ENCODE measurements at regions not wholly inside any gene's neighbourhood (a gene's known extent, or its start where the extent isn't known, plus 50 kb on each side); places are given as distances from the start of the nearest gene placed in this dataset.

DNA sequence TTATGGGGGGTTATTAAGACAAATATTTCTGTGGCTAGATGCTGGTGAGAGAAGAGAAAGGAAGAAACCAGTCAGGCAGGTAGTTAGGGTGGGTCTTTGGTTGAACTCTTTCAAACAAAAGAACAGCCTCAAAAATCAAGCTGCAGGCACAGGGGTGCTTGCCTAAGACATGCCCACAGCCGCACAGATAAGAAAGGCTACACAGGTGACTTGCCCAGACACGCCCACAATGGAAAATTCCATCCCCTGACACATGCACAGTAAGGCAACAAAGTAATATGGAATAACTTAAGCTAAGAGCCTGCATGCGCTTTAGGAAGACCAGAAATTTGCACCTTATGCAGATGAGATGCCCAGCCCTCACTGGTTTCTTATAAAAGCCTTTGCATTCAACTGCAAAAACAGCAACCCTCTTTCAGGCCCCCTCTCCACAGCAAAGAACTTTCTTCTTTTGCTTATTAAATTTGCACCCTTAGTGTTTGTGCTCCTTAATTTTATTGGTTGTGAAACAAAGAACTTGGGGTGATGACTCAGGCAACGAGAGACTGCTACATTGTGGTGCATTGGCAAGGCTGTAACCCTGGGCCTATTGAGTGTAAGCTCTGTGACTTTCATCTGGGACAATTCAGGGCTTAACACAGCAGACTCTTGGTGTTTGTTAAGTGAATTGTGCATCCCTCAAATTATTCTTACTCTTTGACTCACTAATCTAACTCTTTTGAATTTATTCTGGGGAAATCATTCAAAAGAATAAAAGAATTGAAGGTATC lies 149.4 kb downstream of the RPAP3 start:
- H3K27me3 Mint-ChIP-seq (ENCODE audit: low read depth): no peaks in the 10 kb centered on the region
- no peak overlapping the region for H3K27ac Mint-ChIP-seq
- POLR2A ChIA-PET: no interaction called here

DNA sequence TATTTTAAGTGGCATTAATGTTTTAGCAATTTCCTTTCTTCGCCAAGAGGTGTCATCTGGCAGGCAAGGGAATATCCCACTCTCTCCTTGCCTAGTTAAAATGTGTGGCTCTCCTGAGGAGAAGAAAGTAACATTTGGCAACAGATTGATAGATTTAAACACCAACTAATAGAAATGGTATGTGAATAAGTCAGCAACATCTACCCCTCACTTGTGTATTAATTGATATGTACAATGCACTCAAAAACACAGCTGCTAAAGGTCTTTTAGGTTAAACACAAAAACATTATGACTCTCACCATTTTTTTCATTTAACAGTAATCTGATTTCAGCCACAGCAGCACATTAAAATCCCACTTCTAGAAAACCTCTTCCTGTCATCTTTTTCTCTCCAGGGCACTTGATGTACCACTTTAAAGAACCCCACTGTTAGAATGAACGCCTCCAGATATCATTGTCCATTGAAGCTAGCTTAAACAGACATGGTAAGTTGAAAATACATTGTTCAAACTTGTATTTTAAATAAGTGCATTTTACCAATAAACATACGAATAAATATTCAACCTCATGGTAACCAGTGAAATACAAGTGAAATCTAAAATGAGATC lies 151.7 kb downstream of the RPAP3 start:
- ChIA-PET CTCF (interaction anchor here (0.6 to 1.4 kb wide), 2 partner anchors 12 to 483 kb away, joined by 3 to 4 read pairs; no protein-coding TSS in a partner anchor), POLR2A (no interaction called here)
- peaks cover 9% of the 10 kb centered on the region for H3K36me3 Mint-ChIP-seq (ENCODE audit: low read depth)
- no peak overlapping the region for H3K27ac Mint-ChIP-seq
- H3K4me1 Mint-ChIP-seq (ENCODE audit: low read depth): peaks cover 12% of the 10 kb centered on the region
- no peak for DNase-seq
- no peak overlapping the region for H3K4me3 Mint-ChIP-seq
- no peaks in the 10 kb centered on the region for H3K27me3 Mint-ChIP-seq (ENCODE audit: low read depth)
- no peak for ATAC-seq
- peaks cover 23% of the 10 kb centered on the region for H3K9me3 Mint-ChIP-seq (ENCODE audit: insufficient read depth)

More for the DNA sequence above, 149.4 kb downstream of the RPAP3 start:
- Mint-ChIP-seq H3K9me3 (ENCODE audit: insufficient read depth) (peaks cover 23% of the 10 kb centered on the region), H3K4me1 (ENCODE audit: low read depth) (peaks cover 12% of the 10 kb centered on the region), H3K4me3 (no peak overlapping the region), H3K36me3 (ENCODE audit: low read depth) (peaks cover 9% of the 10 kb centered on the region)
- ATAC-seq (no peak), DNase-seq (no peak)
- CTCF ChIA-PET: no interaction called here

DNA sequence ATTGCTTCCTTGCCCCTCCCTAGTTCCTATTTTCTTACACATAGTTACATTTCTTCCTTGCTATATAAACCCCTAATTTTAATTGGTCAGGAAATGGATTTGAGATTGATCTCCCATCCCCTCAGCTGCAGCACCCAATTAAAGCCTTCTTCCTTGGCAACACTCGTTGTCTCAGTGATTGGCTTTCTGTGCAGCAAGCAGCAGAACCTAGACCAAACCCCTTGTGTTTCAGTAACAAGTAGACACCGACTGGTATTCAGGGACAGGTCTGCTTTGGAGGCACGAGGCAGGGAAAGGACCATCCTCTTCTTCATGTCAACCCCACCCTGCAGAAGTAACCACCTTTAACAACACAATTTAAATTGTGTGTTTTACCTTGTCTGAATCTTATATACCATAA lies 152.6 kb downstream of the RPAP3 start:
- CTCF ChIA-PET: no interaction called here
- Mint-ChIP-seq H3K27ac (no peak overlapping the region), H3K4me1 (ENCODE audit: low read depth) (peaks cover 12% of the 10 kb centered on the region), H3K36me3 (ENCODE audit: low read depth) (peaks cover 9% of the 10 kb centered on the region), H3K9me3 (ENCODE audit: insufficient read depth) (peaks cover 23% of the 10 kb centered on the region), H3K27me3 (ENCODE audit: low read depth) (no peaks in the 10 kb centered on the region), H3K4me3 (no peak overlapping the region)
- POLR2A ChIA-PET: no interaction called here
- DNase-seq (no peak), ATAC-seq (no peak)

DNA sequence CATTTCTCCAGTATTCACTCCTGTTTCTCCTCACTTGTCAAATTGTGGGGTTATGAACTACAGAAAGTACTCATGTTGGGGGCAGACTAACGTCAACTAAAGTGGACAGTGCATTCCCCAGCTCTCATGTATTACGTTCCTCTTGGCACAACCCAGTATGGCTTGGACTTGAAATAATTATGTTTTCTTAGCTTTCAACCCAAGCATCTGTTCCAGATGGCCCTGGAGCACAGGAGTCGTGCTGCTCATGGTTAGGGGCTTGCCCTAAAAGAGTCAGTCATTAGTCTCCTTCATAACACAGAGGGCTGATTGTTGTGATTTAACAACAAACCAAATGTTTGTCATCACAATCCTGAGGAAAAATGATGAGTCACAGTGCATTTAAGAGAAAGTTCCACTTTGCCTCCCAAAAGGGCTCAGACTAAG lies 154.4 kb downstream of the RPAP3 start:
- peaks cover 9% of the 10 kb centered on the region for H3K36me3 Mint-ChIP-seq (ENCODE audit: low read depth)
- no peak for ATAC-seq
- peaks cover 14% of the 10 kb centered on the region for H3K4me1 Mint-ChIP-seq (ENCODE audit: low read depth)
- POLR2A ChIA-PET: no interaction called here
- H3K27me3 Mint-ChIP-seq (ENCODE audit: low read depth): no peaks in the 10 kb centered on the region
- peaks cover 16% of the 10 kb centered on the region for H3K9me3 Mint-ChIP-seq (ENCODE audit: insufficient read depth)
- H3K4me3 Mint-ChIP-seq: no peak overlapping the region
- DNase-seq: no peak
- H3K27ac Mint-ChIP-seq: no peak overlapping the region
- CTCF ChIA-PET: no interaction called here

DNA sequence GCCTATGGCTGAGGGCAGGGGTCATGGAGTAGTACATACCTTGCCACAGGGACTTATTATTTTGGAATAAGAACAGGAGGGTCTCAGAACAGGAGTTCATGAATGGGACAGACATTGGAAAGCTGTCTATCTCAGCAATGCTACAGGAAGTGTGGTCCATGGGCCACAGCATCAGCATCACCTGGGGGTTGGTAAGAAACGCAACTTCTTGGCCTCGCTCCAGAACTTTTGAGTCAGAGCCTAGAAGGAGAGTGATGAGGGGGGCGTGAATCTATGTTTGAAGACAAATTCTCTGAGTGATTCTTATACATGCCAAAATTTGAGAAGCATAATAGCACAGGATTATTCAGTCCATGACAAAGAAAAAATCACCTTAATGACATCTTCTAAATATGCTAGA lies 156.6 kb downstream of the RPAP3 start:
- Mint-ChIP-seq H3K27me3 (ENCODE audit: low read depth) (no peaks in the 10 kb centered on the region), H3K4me3 (no peak overlapping the region), H3K27ac (no peak overlapping the region), H3K4me1 (ENCODE audit: low read depth) (peaks cover 8% of the 10 kb centered on the region), H3K9me3 (ENCODE audit: insufficient read depth) (peaks cover 11% of the 10 kb centered on the region), H3K36me3 (ENCODE audit: low read depth) (peaks cover 9% of the 10 kb centered on the region)
- ChIA-PET POLR2A (no interaction called here), CTCF (no interaction called here)
- DNase-seq: no peak
- no peak for ATAC-seq

DNA sequence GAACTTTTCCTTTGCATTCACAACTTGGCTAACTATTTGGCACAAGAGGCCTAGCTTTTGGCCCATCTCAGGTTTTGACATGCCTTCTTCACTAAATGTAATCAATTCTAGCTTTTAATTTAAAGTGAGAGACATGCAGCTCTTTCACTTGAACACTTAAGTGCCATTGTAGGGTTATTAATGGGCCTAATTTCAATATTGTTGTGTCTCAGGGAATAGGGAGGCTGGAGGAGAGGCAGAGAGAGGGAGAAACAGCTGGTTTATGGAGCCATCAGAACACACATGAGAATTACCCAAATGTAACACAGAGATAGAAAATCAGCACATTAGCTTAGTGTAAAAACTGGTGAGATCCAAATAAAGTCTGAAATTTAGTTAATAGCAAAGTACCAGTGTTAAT lies 157.4 kb downstream of the RPAP3 start:
- POLR2A ChIA-PET: no interaction called here
- H3K4me3 Mint-ChIP-seq: no peak overlapping the region
- H3K27ac Mint-ChIP-seq: no peak overlapping the region
- no peaks in the 10 kb centered on the region for H3K27me3 Mint-ChIP-seq (ENCODE audit: low read depth)
- H3K4me1 Mint-ChIP-seq (ENCODE audit: low read depth): peaks cover 2% of the 10 kb centered on the region
- DNase-seq (no peak), ATAC-seq (no peak)
- peaks cover 6% of the 10 kb centered on the region for H3K9me3 Mint-ChIP-seq (ENCODE audit: insufficient read depth)
- H3K36me3 Mint-ChIP-seq (ENCODE audit: low read depth): peaks cover 6% of the 10 kb centered on the region
- CTCF ChIA-PET: no interaction called here

DNA sequence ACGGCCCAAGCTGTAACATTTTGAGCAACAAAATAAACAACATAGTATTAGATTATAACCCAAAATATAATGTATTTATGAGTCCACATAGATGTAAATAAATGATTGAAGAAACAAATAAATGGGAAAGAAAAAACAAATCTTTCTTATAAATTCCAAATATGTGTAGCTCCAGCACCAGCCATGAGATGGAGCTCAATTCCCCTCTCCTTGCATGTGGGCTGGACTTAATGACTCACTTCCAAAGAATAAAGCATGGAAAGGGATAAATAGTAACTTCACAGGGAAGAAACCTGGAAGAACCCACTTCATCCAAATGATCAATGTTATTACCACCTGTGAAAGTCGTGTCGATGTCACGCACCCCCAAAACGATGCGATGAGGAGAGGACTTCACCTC lies 158.8 kb downstream of the RPAP3 start:
- DNase-seq (no peak), ATAC-seq (no peak)
- H3K4me3 Mint-ChIP-seq: no peak overlapping the region
- no peaks in the 10 kb centered on the region for H3K27me3 Mint-ChIP-seq (ENCODE audit: low read depth)
- H3K27ac Mint-ChIP-seq: no peak overlapping the region
- ChIA-PET POLR2A (no interaction called here), CTCF (interaction anchor here (0.6 kb wide), 1 partner anchor 90 kb away, joined by 3 read pairs; no protein-coding TSS in a partner anchor)
- no peaks in the 10 kb centered on the region for H3K9me3 Mint-ChIP-seq (ENCODE audit: insufficient read depth)
- H3K36me3 Mint-ChIP-seq (ENCODE audit: low read depth): no peaks in the 10 kb centered on the region
- H3K4me1 Mint-ChIP-seq (ENCODE audit: low read depth): peaks cover 2% of the 10 kb centered on the region

DNA sequence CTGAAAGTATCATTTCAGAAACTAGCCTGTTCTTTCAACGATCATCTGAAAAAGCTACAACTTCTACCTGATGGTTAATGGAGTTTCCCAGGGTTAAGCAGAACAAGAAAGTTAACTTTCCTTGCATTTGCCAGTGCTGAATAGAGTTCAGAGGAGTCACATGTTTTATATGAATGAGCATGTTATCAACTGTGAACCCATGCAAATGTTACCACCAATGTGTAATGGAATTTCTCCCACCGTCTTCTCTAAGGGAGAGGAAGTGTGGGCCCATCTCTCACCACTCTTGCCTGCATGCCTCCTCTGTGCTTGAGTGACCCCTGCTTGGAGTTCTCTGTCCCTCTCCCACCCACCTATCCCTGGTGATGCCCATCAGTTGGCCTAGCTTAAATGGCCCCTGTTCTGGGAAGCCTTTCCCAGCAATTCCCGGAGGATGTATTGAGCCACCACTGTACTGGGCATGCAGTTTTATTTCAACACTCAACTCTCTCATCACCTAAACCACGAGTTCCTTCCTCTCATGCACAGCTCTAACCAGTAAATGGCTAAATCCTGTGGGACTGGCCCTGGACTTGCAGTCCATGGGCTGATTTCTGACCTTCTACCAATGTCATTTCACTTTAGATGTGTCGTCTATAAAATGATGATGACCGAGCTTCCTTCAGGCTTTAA lies 159.8 kb downstream of the RPAP3 start:
- ATAC-seq (no peak), DNase-seq (no peak)
- Mint-ChIP-seq H3K27ac (no peak overlapping the region), H3K4me3 (no peak overlapping the region), H3K27me3 (ENCODE audit: low read depth) (no peaks in the 10 kb centered on the region), H3K9me3 (ENCODE audit: insufficient read depth) (no peaks in the 10 kb centered on the region), H3K4me1 (ENCODE audit: low read depth) (peaks cover 2% of the 10 kb centered on the region), H3K36me3 (ENCODE audit: low read depth) (no peaks in the 10 kb centered on the region)
- CTCF ChIA-PET: no interaction called here
- POLR2A ChIA-PET: no interaction called here

DNA sequence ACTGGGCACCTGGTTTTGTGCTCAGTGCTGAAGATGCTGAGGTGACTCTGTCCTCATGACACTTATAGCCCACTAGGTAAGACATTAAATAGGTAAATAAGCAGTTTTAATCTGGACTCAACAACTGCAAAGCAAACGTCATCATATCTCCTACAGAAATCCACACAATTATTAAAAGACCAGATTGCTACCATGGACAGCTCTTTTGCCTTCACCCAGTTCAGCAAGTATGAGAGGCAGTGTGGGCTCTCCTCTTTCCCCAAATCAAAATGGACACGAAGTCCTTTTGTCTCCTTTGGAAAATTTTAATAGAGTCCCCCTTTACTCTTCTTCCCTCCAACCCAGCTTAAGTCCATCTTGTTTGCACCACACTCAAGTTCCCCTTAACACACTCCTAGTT lies 171.1 kb downstream of the RPAP3 start:
- DNase-seq: no peak
- CTCF ChIA-PET: no interaction called here
- H3K27me3 Mint-ChIP-seq (ENCODE audit: low read depth): no peaks in the 10 kb centered on the region
- POLR2A ChIA-PET: no interaction called here
- H3K4me3 Mint-ChIP-seq: no peak overlapping the region
- H3K9me3 Mint-ChIP-seq (ENCODE audit: insufficient read depth): peaks cover 16% of the 10 kb centered on the region
- no peak overlapping the region for H3K27ac Mint-ChIP-seq
- H3K36me3 Mint-ChIP-seq (ENCODE audit: low read depth): no peaks in the 10 kb centered on the region
- no peaks in the 10 kb centered on the region for H3K4me1 Mint-ChIP-seq (ENCODE audit: low read depth)
- no peak for ATAC-seq

DNA sequence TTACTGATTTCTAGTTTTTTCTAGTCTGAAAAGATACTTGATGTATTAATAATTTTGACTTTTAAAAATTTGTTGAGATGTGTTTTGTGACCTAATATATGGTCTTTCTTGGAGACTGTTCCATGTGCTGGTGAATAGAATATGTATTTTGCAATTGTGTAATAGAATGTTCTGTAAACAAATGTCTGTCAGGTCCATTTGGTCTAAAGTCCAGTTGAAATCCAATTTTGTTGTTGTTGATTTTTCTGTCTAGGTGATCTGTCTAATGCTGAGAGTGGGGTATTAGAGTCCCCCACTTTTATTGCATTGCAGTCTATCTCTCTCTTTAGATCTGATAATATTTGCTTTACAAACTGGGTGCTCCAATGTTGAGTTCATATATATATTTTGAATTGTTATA lies 175.8 kb downstream of the RPAP3 start:
- DNase-seq (no peak), ATAC-seq (no peak)
- H3K27ac Mint-ChIP-seq: no peak overlapping the region
- peaks cover 16% of the 10 kb centered on the region for H3K9me3 Mint-ChIP-seq (ENCODE audit: insufficient read depth)
- H3K27me3 Mint-ChIP-seq (ENCODE audit: low read depth): no peaks in the 10 kb centered on the region
- no peaks in the 10 kb centered on the region for H3K36me3 Mint-ChIP-seq (ENCODE audit: low read depth)
- H3K4me3 Mint-ChIP-seq: no peak overlapping the region
- ChIA-PET POLR2A (no interaction called here), CTCF (no interaction called here)
- H3K4me1 Mint-ChIP-seq (ENCODE audit: low read depth): no peaks in the 10 kb centered on the region

DNA sequence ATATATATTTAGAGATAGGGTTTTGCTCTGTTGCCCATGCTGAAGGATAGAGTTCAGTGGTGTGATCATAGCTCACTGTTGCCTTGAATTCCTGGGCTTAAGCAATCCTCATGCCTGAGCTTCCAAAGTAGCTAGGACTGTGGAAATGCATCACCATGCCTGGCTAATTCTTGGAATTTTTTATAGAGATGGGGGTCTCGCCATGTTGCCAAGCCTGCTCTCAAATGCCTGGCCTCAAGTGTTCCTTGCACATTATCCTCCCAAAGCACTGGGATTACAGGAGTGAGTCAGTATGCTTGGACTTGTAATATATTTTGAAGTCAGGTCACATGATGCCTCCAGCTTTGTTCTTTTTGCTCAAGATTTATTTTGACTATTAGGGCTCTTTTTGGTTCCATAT lies 178.0 kb downstream of the RPAP3 start:
- no peak for DNase-seq
- no peak for ATAC-seq
- Mint-ChIP-seq H3K27me3 (ENCODE audit: low read depth) (peaks cover 4% of the 10 kb centered on the region), H3K4me1 (ENCODE audit: low read depth) (no peaks in the 10 kb centered on the region), H3K36me3 (ENCODE audit: low read depth) (no peaks in the 10 kb centered on the region), H3K4me3 (no peak overlapping the region), H3K27ac (no peak overlapping the region), H3K9me3 (ENCODE audit: insufficient read depth) (peaks cover 16% of the 10 kb centered on the region)
- CTCF ChIA-PET: no interaction called here
- POLR2A ChIA-PET: no interaction called here

DNA sequence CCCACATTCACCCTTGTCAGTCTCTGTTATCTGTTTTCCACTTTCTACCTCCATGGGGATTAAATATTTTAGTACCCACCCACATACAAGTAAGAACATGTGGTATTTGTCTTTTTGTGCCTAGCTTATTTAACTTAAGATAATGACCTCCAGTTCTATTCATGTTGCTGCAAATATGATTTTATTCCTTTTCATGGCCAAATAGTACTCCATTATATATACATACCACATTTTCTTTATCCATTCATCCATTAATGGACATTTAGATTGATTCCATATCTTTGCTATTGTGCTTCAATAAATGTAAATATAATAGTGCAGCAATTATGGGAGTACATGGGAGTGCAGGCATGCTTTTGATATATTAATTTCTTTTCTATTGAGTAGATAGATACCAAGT lies 185.8 kb downstream of the RPAP3 start:
- Mint-ChIP-seq H3K27me3 (ENCODE audit: low read depth) (peaks cover 4% of the 10 kb centered on the region), H3K36me3 (ENCODE audit: low read depth) (no peaks in the 10 kb centered on the region), H3K4me1 (ENCODE audit: low read depth) (no peaks in the 10 kb centered on the region), H3K27ac (no peak overlapping the region), H3K9me3 (ENCODE audit: insufficient read depth) (peaks cover 19% of the 10 kb centered on the region), H3K4me3 (no peak overlapping the region)
- DNase-seq: no peak
- ChIA-PET CTCF (no interaction called here), POLR2A (no interaction called here)
- no peak for ATAC-seq
